Endodermal cell (in vitro differentiated cells): ENCODE measurements at regions not wholly inside any gene's neighbourhood (a gene's known extent, or its start where the extent isn't known, plus 50 kb on each side); places are given as distances from the start of the nearest gene placed in this dataset.

Experiments used
- DNase-seq: peaks from one replicate; pipeline ENCODE4 v3.0.0-alpha.2; 2017
- H3K27ac ChIP-seq: 2 replicates; pipeline ENCODE4 v1.5.1; 2013; ENCODE audit warnings: mild to moderate bottlenecking, low read depth, low read length, moderate library complexity
- H3K27me3 ChIP-seq: 2 replicates; pipeline ENCODE4 v1.6.1; 2013; ENCODE audit warnings: mild to moderate bottlenecking, low read length, moderate library complexity; ENCODE audit not compliant: insufficient read depth, control insufficient read depth, poor library complexity, severe bottlenecking
- H3K36me3 ChIP-seq: 2 replicates; pipeline ENCODE4 v1.7.0; 2013; ENCODE audit warnings: mild to moderate bottlenecking, low read length, moderate library complexity; ENCODE audit not compliant: control insufficient read depth, insufficient read depth
- H3K4me1 ChIP-seq: one replicate; pipeline ENCODE4 v1.7.0; 2013; ENCODE audit warnings: low read length; ENCODE audit not compliant: control insufficient read depth, insufficient read depth
- H3K4me3 ChIP-seq: 2 replicates; pipeline ENCODE4 v1.5.1; 2013; ENCODE audit warnings: mild to moderate bottlenecking, low read length, moderate library complexity
- H3K9ac ChIP-seq: 2 replicates; pipeline ENCODE4 v1.6.1; 2013; ENCODE audit warnings: mild to moderate bottlenecking, low read length, moderate library complexity; ENCODE audit not compliant: poor library complexity, severe bottlenecking; ENCODE audit errors: extremely low read depth
- H3K9me3 ChIP-seq: 2 replicates; pipeline ENCODE4 v1.6.1; 2013; ENCODE audit warnings: mild to moderate bottlenecking, low read length, moderate library complexity; ENCODE audit not compliant: control insufficient read depth
- H3K27ac Mint-ChIP-seq: 2 replicates; pipeline ENCODE4 v1.8.0; 2020; ENCODE audit warnings: mixed read lengths
- H3K27me3 Mint-ChIP-seq: 2 replicates; pipeline ENCODE4 v1.8.0; 2021; ENCODE audit warnings: mild to moderate bottlenecking, mixed read lengths; ENCODE audit not compliant: insufficient read depth
- H3K36me3 Mint-ChIP-seq: 2 replicates; pipeline ENCODE4 v1.8.0; 2020; ENCODE audit warnings: low read depth, mixed read lengths
- H3K4me1 Mint-ChIP-seq: 2 replicates; pipeline ENCODE4 v1.8.0; 2020; ENCODE audit warnings: mixed read lengths
- H3K4me3 Mint-ChIP-seq: 2 replicates; pipeline ENCODE4 v1.8.0; 2020; ENCODE audit warnings: mild to moderate bottlenecking, moderate library complexity, mixed read lengths
- H3K9me3 Mint-ChIP-seq: 2 replicates; pipeline ENCODE4 v1.8.0; 2020; ENCODE audit warnings: mild to moderate bottlenecking, mixed read lengths
- WGBS, 2 experiments: methylation state at CpG; one replicate each; pipeline versions ENCODE4 v1.1.5 to v1.1.7; 2013; ENCODE audit warnings: missing lambda C conversion rate in 2 of 2, mixed read lengths in 1 of 2; ENCODE audit not compliant: insufficient coverage in 1 of 2, insufficient read length in 1 of 2; 5-methylcytosine and 5-hydroxymethylcytosine counted together
- TF ChIP-seq, protein P1 (sequence below): fragments of 200-600 bp; sonication (generic); conservative IDR thresholded peaks from 2 replicates; pipeline ENCODE4 v1.5.0; 2021; ENCODE audit warnings: antibody characterized with exemption, mild to moderate bottlenecking

DNA sequence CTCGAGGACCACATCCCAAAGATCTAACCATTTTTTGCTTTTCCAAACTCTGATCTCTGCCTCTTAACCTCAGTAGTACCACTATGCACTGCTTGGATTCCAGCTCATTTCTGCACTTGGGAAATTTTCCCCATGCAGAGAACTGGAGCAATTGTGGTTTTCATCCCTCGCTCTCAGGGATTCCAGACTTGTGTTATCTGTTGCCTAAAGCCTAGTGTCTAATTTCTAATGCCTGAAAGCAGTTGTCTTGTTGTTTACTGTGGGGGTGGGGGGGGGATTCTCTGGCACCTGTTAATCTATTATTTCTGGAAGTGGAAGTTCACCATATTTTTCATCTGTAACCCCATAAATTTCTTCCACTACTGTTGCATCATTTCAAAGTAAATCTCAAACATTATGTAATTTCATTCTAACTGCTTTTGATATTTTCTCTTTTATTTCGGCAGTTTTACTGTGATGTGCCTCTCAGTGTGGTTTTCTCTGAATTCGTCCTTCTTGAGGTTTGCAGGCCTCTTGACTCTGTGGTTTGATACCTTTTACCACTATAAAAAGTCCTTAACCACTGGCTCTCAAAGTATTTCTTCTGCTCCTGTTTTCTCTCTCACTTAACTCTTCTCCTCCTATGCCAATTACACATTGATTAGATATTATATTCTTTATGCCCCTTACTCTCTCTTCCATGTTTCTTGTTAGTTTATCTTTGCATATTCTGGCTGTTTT, 205.6 kb upstream of the EOLA2 start:
- Mint-ChIP-seq H3K4me1 (no peaks in the 10 kb centered on the region), H3K27me3 (no peaks in the 10 kb centered on the region), H3K36me3 (no peaks in the 10 kb centered on the region), H3K27ac (no peak overlapping the region), H3K4me3 (no peak overlapping the region), H3K9me3 (peaks cover 48% of the 10 kb centered on the region)
- no peaks in the 10 kb centered on the region for H3K36me3 ChIP-seq
- no peaks in the 10 kb centered on the region for H3K9me3 ChIP-seq
- H3K9ac ChIP-seq, result no peak overlapping the region
- H3K4me1 ChIP-seq, result no peaks in the 10 kb centered on the region
- H3K4me3 ChIP-seq, result no peak overlapping the region
- no peaks in the 10 kb centered on the region for H3K27me3 ChIP-seq
- H3K27ac ChIP-seq, result no peak overlapping the region
- WGBS, 2 experiments, result 83 to 86% methylated on average over 2 to 4 of the region's 4 CpGs
- no peak for DNase-seq
- TF ChIP-seq, protein P1, sequence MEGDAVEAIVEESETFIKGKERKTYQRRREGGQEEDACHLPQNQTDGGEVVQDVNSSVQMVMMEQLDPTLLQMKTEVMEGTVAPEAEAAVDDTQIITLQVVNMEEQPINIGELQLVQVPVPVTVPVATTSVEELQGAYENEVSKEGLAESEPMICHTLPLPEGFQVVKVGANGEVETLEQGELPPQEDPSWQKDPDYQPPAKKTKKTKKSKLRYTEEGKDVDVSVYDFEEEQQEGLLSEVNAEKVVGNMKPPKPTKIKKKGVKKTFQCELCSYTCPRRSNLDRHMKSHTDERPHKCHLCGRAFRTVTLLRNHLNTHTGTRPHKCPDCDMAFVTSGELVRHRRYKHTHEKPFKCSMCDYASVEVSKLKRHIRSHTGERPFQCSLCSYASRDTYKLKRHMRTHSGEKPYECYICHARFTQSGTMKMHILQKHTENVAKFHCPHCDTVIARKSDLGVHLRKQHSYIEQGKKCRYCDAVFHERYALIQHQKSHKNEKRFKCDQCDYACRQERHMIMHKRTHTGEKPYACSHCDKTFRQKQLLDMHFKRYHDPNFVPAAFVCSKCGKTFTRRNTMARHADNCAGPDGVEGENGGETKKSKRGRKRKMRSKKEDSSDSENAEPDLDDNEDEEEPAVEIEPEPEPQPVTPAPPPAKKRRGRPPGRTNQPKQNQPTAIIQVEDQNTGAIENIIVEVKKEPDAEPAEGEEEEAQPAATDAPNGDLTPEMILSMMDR, result no peak

DNA sequence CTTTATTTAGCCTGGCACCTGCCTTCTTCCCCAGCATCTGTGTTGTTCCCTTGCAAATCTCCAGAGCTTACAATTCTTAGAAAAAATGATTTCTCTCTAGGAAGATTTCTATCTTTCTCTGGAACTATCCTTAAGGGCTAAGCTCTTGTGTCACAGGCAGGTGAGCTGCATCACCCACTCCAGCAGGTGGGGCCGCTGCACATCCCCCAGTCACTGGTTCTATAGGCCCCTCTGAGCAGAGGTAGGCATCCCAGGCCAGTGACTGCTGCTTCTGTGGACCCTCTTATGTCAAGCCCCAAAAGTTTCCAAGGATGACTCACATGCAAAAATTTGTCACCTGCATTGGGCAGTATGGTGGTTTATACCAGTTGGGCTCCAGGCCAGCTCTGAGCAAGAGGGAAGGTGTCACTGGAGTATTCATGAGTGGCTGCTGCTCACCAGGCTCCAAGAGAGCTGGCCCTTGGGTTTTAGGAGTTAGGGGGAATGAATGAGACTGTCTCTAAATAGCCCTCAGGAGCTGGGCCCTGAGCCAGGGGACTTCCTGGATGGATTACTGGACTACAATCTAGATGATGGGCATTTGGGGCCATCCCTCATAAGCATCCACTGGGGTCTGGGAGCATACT, 208.1 kb upstream of the EOLA2 start:
- Histone ChIP-seq H3K27ac (no peak overlapping the region), H3K4me1 (no peaks in the 10 kb centered on the region), H3K9me3 (no peaks in the 10 kb centered on the region), H3K4me3 (no peak overlapping the region), H3K27me3 (no peaks in the 10 kb centered on the region), H3K9ac (no peak overlapping the region), H3K36me3 (no peaks in the 10 kb centered on the region)
- Mint-ChIP-seq H3K4me3 (no peak overlapping the region), H3K27ac (no peak overlapping the region), H3K27me3 (no peaks in the 10 kb centered on the region), H3K4me1 (no peaks in the 10 kb centered on the region), H3K9me3 (peaks cover 46% of the 10 kb centered on the region), H3K36me3 (no peaks in the 10 kb centered on the region)
- TF ChIP-seq, protein P1, result peak; percentile 61
- WGBS, 2 experiments, result 90% methylated on average over 1 of the region's 1 CpG; no CpG with 5 or more reads in 1 of the 2 experiments
- DNase-seq, result peak; percentile 58

DNA sequence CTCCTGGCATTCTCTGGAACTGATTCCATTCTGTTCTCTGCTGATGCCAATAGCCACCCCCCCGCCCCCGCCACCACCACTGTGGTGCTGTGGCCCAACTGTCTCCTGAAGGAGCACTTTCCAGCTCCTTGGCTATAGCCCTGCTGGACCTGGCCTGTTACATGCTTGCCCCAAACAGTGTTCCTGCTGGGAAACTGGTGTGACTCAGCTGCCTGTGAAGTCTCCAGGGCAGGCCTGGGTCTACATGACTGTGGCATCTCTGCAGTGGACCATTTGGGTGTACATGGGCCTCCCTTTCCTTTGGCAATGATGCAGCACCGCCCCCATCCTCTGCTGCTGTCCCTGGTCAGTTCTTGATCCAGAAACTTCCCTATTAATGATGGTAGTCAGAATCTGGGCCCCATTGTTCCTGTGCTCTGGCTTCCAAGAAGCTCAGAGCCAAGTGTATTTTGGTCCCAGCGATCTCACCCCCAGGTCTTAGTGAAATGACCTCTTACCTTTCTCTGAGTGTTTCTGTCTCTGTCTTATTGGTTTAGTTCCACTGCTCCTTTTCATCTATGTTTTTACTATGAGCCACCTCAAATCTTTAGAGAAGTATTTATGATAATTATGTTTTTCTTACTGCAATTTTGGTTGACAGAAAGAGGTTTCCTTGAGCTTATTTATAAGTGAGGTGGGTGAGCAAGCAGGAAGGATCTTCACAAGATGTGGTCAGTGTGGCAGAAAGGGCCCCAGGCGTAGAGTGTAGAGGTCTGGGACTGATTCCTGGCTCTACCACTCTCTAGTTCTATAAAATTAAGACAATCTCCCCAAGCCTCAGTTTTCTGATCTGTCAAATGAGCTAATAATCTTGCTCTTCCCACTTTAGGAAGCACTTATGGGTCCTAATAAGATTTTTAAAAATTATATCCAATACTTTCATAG, 210.7 kb upstream of the EOLA2 start:
- peaks cover 3% of the 10 kb centered on the region for H3K27me3 Mint-ChIP-seq
- no peaks in the 10 kb centered on the region for H3K36me3 Mint-ChIP-seq
- WGBS, 2 experiments, result 0 to 62% methylated on average over 1 to 4 of the region's 5 CpGs
- H3K4me3 Mint-ChIP-seq, result no peak overlapping the region
- Histone ChIP-seq H3K9me3 (no peaks in the 10 kb centered on the region), H3K4me1 (no peaks in the 10 kb centered on the region), H3K27me3 (no peaks in the 10 kb centered on the region), H3K4me3 (no peak overlapping the region), H3K9ac (no peak overlapping the region), H3K27ac (no peak overlapping the region), H3K36me3 (no peaks in the 10 kb centered on the region)
- no peak overlapping the region for H3K27ac Mint-ChIP-seq
- TF ChIP-seq, protein P1, result no peak
- no peaks in the 10 kb centered on the region for H3K4me1 Mint-ChIP-seq
- H3K9me3 Mint-ChIP-seq, result peaks cover 42% of the 10 kb centered on the region
- no peak for DNase-seq
